GM12878 (cell line): ENCODE measurements at regions not wholly inside any gene's neighbourhood (a gene's known extent, or its start where the extent isn't known, plus 50 kb on each side); places are given as distances from the start of the nearest gene placed in this dataset.

Experiments
- SIN3A ChIP-seq: IDR thresholded peaks from 2 replicates; pipeline ENCODE4 v1.6.1; 2012; ENCODE audit warnings: low read depth, low read length, improper control_type of control experiment
- SIX5 ChIP-seq: IDR thresholded peaks from 2 replicates; pipeline ENCODE4 v1.6.1; 2011; ENCODE audit warnings: mild to moderate bottlenecking, low read depth, low read length, moderate library complexity; ENCODE audit not compliant: severe bottlenecking
- TF ChIP-seq, protein P1 (sequence below): IDR thresholded peaks from 2 replicates; pipeline ENCODE4 v1.6.1; 2011; ENCODE audit warnings: low read depth, mild to moderate bottlenecking, low read length, moderate library complexity, borderline replicate concordance; ENCODE audit errors: extremely low read depth
- TF ChIP-seq, protein P2 (sequence below): fragments of 450-650 bp; IDR thresholded peaks from 2 replicates; pipeline ENCODE4 v1.6.1; 2017; ENCODE audit warnings: antibody characterized with exemption, mild to moderate bottlenecking, moderate library complexity
- TF ChIP-seq, protein P3 (sequence below): IDR thresholded peaks from 2 replicates; pipeline ENCODE4 v1.6.1; 2012; ENCODE audit warnings: low read depth, low read length, improper control_type of control experiment

DNA sequence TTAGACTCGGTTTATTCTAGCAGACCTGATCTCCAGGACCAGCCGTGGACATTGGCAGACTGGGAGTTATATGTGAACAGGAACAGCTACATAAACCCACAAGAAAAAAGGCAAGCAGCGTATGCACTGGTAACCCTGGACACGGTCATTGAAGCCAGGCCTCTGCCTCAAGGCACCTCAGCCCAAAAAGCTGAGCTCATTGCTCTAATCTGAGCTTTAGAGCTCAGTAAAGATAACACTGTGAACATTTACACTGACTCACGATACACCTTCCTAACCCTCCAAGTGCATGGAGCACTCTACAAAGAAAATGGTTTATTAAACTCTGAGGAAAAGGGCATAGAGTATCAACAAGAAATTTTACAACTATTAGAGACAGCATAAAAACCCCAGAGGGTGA lies 148.9 kb upstream of the FGF16 start:
- TF ChIP-seq SIX5, result no peak
- TF ChIP-seq, protein P1, sequence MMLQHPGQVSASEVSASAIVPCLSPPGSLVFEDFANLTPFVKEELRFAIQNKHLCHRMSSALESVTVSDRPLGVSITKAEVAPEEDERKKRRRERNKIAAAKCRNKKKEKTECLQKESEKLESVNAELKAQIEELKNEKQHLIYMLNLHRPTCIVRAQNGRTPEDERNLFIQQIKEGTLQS, result no peak
- TF ChIP-seq, protein P2, sequence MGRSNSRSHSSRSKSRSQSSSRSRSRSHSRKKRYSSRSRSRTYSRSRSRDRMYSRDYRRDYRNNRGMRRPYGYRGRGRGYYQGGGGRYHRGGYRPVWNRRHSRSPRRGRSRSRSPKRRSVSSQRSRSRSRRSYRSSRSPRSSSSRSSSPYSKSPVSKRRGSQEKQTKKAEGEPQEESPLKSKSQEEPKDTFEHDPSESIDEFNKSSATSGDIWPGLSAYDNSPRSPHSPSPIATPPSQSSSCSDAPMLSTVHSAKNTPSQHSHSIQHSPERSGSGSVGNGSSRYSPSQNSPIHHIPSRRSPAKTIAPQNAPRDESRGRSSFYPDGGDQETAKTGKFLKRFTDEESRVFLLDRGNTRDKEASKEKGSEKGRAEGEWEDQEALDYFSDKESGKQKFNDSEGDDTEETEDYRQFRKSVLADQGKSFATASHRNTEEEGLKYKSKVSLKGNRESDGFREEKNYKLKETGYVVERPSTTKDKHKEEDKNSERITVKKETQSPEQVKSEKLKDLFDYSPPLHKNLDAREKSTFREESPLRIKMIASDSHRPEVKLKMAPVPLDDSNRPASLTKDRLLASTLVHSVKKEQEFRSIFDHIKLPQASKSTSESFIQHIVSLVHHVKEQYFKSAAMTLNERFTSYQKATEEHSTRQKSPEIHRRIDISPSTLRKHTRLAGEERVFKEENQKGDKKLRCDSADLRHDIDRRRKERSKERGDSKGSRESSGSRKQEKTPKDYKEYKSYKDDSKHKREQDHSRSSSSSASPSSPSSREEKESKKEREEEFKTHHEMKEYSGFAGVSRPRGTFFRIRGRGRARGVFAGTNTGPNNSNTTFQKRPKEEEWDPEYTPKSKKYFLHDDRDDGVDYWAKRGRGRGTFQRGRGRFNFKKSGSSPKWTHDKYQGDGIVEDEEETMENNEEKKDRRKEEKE, result no peak
- no peak for TF ChIP-seq SIN3A
- TF ChIP-seq, protein P3, sequence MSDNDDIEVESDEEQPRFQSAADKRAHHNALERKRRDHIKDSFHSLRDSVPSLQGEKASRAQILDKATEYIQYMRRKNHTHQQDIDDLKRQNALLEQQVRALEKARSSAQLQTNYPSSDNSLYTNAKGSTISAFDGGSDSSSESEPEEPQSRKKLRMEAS, result no peak
